OCI-M2 (cell line): ENCODE measurements at regions not wholly inside any gene's neighbourhood (a gene's known extent, or its start where the extent isn't known, plus 50 kb on each side); places are given as distances from the start of the nearest gene placed in this dataset.
"Not testable (repeated sequence)": the region's sequence is repeated elsewhere in the genome, so short reads cannot be mapped to it uniquely, and the experiment has no call there.

ENCODE experiments used
- DNase-seq: peaks from one replicate; lab custom pipeline; 2025; ENCODE audit not compliant: unreplicated experiment; lab: John Stamatoyannopoulos, UW

DNA sequence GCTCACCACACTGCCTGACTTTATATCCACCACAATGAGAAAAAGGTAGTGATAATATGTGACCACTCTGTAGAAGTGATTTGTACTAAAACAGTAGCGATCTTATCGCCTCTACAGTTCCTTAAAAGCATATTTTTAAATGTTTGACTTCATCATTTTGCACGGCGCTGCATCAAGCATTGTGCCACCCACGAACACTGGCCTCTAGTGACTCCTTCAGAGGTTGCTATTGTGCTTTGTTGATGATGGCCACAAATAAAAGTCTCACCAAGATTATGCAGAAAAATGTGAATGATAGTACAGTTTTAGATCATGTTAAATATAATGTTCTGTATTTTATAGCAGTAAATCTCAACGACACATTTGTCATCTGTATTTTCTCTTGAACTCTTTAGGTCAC lies 186.5 kb upstream of the NCAM2 start:
- no peak for DNase-seq

DNA sequence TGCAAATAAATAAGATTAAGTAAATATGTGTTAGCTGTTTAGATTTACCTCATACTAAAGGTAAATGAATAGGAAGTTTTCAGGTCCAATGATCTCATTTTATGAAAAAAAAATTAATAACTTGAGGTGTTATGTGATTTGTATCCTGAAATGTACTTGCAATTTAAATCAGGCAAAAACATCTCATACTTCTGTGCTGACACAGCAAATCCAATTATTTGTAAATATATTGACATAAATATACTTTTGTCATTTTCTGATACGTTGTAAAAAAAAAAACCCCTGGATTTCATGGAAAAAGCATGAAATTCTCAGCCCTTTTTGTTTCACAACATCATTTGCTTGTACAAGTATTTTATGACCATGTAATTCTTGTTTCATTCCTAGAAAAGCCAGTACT lies 184.1 kb upstream of the NCAM2 start:
- no peak for DNase-seq

DNA sequence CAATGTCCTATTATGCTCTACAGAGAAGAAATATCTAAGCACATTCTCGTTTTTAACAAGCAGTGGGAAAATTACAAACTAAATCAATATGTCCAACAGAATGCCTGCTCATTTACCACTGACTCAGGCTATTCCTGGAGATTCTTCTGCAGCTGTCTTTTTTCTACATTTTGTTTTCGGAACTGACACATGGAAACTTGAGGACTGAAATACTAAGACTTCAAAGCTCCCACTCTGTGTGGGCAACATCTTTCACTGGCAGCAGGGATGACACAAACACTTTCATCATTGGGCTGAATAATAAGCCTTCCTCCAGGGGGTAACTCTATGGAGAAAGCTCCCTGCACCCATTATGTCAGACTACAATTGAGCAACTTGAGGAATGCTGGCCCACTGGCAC lies 175.5 kb upstream of the NCAM2 start:
- no peak for DNase-seq

DNA sequence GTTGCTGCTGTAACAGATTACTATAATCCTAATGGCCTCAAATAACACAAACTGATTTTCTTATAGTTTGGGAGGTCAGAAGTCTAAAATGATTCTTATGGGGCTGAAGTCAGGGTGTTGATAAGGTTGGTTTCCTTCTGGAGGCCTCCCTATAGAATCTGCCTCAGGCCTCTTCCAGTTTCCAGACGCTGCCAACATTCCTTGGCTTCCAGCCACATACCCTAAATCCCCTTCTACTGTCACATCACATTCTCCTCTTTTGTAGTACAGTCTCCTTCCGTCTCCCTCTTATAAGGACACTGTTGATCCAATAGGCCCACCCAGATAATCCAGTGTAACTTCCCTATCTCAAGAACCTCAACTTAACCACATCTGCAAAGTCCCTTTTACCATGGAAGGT lies 145.3 kb upstream of the NCAM2 start:
- DNase-seq, result no peak

DNA sequence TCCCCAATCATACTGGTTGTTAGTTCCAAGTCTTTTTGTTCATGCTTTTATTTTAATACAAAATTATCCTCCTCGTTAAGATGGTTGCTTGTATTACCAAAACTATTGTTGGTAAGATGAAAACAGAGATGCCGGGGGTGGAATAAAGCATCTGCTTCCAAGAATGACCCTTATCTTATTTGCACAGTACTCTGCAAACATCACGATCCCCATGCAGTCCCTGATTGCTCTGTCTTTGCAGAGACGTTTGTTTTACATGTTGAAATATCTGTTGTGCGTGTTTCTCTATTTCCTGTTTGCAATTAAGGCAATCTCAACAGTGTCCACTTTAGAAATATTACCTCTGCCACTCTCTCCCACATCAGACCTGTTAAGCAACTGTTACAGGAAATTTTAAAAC lies 141.3 kb upstream of the NCAM2 start:
- no peak for DNase-seq

DNA sequence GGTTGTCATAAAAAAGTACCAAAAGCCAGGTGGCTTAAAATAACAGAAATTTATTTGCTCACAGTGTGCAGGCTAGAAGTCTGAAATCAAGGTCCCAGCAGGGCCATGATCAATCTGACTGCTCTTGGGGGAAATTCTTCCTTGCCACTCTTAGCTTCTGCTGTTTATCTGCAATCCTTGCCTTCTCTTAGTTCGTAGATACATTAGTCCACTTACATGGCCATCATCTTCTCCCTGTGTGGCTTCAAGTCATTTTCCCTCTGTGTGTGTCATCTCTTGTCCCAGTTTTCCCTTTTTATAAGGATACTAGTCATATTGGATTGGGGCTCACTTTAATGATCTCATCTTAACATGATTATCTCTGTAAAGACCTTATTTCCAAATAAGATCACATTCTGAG lies 124.0 kb upstream of the NCAM2 start:
- no peak for DNase-seq

DNA sequence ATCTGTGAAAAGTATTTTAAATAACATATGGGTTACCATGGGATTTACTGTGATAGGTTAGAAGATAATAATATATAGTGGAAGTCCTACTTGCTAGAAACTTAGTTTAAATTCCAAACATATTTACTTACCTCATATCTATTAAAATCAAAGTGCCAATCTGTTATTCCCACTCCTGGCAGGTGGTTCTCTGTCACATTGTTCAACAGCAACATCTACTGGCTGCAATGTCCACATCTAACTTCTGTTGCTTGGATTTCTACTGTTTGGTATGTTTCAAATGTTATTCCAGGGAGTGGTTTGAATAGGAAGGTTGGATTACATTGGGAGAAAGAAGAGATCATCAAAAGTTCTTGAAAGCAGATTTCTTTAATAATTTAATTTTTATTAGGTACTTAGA lies 122.5 kb upstream of the NCAM2 start:
- no peak for DNase-seq

DNA sequence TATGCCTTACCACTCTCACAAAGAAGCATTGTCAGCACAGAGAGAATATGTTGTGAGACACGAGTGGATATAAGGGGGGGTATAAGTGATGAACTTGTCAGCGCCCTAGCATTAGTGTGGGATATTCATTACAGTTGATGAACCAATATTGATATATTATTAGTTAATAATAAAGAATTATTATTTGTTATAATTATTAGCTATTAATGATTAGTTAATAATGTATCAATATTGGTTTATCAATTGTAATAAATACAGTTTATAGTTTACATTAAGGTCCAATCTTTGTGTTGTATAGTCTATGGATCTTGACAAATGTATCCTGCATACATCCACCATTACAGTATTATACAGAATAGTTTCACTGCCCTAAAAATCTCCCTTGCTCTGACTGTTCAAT lies 120.2 kb upstream of the NCAM2 start:
- DNase-seq, result no peak

DNA sequence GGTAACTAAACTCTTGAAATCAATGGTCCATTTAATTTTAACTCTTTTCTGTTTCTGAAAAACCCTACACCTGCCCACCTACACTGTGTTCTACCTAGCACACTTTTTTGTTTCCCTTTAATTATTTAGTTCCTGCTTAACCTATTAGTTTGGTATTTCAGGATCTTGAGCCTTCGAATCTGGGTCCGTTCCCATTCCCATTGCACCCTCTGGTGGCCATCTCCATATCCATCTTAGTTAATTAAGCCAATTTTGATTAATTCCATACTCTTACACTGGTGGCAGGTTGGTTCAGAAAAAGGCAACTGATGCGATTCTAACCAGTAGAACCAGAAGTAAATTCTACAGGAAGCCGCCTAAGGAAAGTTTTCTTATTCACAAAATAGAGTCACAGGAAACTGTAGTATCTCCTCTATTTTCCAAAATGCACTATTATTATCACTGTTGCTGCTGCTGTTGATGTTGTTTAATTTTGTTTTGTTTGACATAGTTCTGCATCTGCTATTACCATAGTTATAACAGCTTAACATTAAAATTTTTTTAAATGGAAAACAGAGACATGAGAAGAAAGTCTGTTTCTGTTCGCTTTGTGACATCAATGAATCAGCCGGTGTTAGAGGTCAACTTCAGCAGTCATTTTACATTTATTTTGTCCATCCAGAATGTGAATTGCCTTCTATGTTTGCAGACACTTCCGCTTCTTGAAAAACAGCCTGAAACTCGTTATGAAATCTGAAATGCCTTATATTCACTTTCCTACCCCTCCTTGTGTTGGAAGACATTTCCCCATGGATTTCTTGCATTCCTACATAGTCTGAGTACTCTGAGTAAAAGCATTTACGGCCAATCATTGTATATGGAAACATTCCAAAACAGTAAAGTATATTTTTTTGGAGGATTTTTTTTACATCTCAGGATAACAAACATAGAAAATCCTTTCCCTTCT lies 115.5 kb upstream of the NCAM2 start:
- no peak for DNase-seq

DNA sequence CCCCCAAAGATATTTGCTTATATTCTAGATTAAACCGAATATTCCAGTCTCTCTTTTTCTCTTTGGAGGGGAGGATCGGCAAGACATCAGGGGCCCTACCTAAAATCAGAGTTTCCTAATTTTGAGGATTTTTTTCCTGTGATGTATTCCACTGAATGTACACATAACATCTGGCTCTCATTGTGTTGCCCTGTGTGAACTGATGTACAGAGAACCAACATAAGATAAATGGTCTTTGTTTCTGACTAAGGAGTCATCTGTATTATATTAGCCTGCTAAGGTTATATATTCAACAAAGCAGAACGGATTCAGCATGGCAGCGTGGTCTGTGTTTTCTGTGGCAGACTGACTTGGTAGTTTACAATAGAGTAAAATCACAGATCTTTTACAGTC lies 114.8 kb upstream of the NCAM2 start:
- no peak for DNase-seq

DNA sequence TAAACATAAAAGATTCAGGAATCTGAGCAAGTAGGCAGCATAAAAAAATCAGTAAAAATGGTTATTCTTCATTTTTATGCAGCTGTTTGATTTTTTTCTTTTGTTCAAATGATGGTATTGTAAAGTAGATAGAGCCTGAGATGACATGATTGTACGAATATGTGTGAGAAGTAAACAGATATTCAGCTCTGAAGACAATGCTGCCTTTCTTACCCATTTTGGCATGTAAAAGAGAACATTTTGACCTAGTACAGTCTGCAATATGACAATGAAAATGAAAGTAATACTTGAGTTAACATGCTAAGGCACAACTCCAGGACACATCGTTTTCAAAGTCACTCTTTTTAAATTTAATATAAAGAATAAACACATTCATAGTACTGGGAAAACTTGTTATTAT lies 95.7 kb upstream of the NCAM2 start:
- DNase-seq, result no peak

DNA sequence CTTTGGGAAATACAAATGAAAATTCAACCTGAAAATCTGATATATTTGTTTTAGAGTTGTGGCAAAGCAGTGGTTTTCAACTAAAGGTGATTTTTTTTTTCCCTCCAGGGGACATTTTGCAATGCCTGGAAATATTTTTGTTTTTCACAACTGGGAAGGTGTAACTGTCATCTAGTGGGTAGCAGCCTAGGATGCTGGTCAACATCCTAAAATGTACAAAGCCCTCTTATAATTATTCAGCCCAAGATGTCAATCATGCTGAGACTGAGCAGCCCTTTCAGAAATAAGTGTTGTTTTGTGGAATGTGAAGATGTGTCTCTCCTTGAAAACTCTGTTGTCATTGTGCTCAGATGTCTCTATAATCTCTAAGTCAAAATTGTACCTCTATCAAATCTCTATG lies 95.2 kb upstream of the NCAM2 start:
- DNase-seq, result no peak

DNA sequence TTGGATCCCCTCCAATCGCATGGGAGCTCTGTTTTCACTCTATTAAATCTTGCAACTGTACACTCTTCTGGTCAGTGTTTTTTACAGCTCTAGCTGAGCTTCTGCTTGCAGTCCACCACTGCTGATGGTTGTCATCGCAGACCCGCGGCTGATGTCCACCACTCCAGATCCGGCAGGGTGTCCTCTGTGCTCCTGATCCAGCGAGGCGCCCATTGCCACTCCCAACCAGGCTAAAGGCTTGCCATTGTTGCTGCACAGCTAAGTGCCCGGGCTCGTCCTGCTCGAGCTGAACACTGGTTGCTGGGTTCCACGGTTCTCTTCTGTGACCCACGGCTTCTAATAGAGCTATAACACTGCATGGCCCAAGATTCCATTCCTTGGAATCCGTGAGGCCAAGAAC lies 70.7 kb upstream of the NCAM2 start:
- not testable (repeated sequence) for DNase-seq

DNA sequence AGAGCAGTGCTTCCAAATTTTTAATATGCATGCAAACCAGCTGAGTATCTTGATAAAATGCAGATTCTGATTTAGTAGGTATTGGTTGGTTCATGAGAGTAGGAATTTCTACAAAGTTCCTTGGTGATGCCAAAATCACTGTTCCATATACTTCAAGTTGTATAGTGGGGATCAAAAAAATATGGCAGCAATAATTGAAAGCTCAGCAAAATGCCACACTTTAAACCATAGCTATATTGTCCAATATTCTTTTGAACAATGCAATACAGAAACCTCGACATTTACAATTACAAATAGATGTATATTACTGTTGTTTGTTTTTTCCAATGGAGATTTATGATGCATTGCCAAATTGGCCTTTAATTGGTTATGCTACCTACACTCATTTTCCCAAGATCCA lies 55.7 kb upstream of the NCAM2 start:
- no peak for DNase-seq

DNA sequence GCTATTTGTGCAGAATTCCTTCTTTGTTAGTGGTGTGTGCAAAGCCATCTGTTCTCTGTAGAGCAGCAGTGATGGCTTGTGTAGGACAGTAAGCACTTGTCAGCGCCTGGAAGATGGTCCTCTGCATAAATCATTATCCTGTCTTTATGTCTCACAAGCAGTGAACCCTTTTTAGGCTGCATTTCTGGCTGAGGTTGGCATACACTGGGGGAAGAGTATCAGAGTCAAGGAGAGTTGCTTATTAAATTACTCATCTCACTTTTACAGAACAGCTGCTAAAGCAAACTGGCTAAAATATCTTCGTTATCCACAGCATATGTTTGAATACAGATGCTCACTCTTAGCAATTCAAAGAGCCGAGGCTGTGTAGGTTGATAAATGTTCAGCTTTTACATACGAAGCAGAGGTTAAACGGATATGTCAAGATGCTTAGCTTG lies 54.6 kb upstream of the NCAM2 start:
- no peak for DNase-seq

DNA sequence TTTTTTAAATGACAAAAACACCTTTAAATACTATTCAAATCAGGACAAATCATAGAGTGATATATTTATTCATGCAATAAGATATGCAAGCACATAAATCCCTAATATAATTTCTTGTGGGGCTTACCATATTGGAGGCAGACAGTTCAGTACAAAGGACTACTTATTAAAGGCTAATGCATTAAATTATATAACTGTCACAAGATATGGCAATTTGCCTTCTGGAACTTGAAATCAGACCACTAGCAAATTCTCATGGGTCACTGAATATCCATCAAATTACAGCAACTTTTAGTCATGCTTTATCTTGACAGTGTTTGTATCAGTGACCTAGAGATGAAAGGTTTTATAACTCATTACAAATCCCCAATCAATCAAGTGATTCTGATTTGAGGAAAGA lies 54.1 kb upstream of the NCAM2 start:
- no peak for DNase-seq

DNA sequence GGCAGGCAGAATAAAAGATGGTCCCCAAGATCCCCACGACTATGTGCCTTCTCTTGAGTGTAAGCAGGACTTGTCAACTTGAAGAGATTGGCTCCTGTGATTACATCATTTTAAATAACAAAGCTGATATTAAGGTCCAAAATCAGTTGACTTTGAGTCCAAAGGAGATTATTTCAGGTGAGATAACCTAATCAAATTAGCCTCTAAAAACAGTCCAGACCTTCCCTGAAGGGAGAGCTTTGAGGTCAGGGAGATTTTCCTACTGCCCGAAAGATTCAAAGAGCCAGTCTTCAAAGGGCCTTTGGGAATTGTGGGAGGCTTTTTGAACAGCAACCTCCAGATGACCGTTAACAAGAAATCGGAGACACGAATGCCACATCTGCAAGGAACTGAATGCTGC lies 51.5 kb upstream of the NCAM2 start:
- no peak for DNase-seq
